Fibroblast of upper back skin (primary cell): ENCODE measurements at regions not wholly inside any gene's neighbourhood (a gene's known extent, or its start where the extent isn't known, plus 50 kb on each side); places are given as distances from the start of the nearest gene placed in this dataset.

Experiments
- DNase-seq: peaks from one replicate; pipeline ENCODE4 v3.0.0-alpha.2; 2013

GRCh38 chr4:133095591-133095990 lies 53.5 kb upstream of the PCDH10 start:
- peak; percentile 26 for DNase-seq

DNA sequence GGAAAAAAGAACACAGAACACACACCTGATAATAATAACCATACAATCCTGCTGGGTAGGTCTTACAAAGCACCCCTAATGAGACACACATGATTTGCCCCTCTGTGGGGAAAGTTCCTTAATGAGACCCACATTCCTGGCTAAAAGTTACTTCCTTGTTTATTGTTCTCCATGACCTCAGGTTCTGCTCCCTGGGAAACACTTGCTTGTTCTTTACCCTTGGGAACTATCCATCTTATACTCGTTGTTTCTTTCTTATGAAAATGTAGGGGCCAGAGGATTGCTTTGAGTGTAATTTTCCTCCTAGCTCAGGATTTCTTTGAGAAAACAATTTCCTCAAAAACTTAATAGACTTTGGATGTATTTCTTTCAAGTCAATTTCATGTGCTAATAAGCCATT lies 52.1 kb upstream of the PCDH10 start:
- DNase-seq = peak; percentile 2
